CD4-positive, alpha-beta T cell treated with Interleukin-4 for 4 hours (primary cell): ENCODE measurements at regions not wholly inside any gene's neighbourhood (a gene's known extent, or its start where the extent isn't known, plus 50 kb on each side); places are given as distances from the start of the nearest gene placed in this dataset.
A peak's percentile ranks its signal among the peaks of the same experiment; 100 is the strongest.
"Not testable (repeated sequence)": the region's sequence is repeated elsewhere in the genome, so short reads cannot be mapped to it uniquely, and the experiment has no call there.

Source experiments
- DNase-seq: peaks from one replicate; pipeline ENCODE4 v3.0.0-alpha.2; 2020

- DNase-seq: no peak
Observed at GRCh38 chr1:196160066-196160795, 448.0 kb downstream of the KCNT2 start.

GRCh38 chr1:196155586-196155985 is 452.7 kb downstream of the KCNT2 start:
- no peak for DNase-seq

- no peak for DNase-seq
Observed at GRCh38 chr1:196152975-196153374, 455.3 kb downstream of the KCNT2 start.

- no peak for DNase-seq
Observed at GRCh38 chr1:196152086-196152485, 456.2 kb downstream of the KCNT2 start.

- peak; percentile 24 for DNase-seq
Observed at GRCh38 chr1:196148367-196148970, 459.8 kb downstream of the KCNT2 start.

- no peak for DNase-seq
Observed at GRCh38 chr1:196147530-196147929, 460.7 kb downstream of the KCNT2 start.

- not testable (repeated sequence) for DNase-seq
Observed at GRCh38 chr1:196145151-196145550, 463.1 kb downstream of the KCNT2 start.

- no peak for DNase-seq
Observed at GRCh38 chr1:196144588-196144987, 463.7 kb downstream of the KCNT2 start.

GRCh38 chr1:196143602-196144342 is 464.5 kb downstream of the KCNT2 start:
- DNase-seq: no peak

- DNase-seq: no peak
Observed at GRCh38 chr1:196142111-196142640, 466.1 kb downstream of the KCNT2 start.

GRCh38 chr1:196136396-196136795 is 471.8 kb downstream of the KCNT2 start:
- no peak for DNase-seq

GRCh38 chr1:196131691-196132090 is 476.5 kb downstream of the KCNT2 start:
- no peak for DNase-seq

GRCh38 chr1:196128835-196129234 is 479.4 kb downstream of the KCNT2 start:
- no peak for DNase-seq

- no peak for DNase-seq
Observed at GRCh38 chr1:196121181-196121580, 487.1 kb downstream of the KCNT2 start.

- DNase-seq: no peak
Observed at GRCh38 chr1:196115646-196116045, 492.6 kb downstream of the KCNT2 start.

- DNase-seq: no peak
Observed at GRCh38 chr1:196114193-196114592, 494.0 kb downstream of the KCNT2 start.

GRCh38 chr1:196108990-196109389 is 499.2 kb downstream of the KCNT2 start:
- DNase-seq: not testable (repeated sequence)

- no peak for DNase-seq
Observed at GRCh38 chr1:196105901-196106300, 502.3 kb downstream of the KCNT2 start.

- no peak for DNase-seq
Observed at GRCh38 chr1:196102826-196103225, 505.4 kb downstream of the KCNT2 start.

GRCh38 chr1:196098000-196098399 is 510.2 kb downstream of the KCNT2 start:
- no peak for DNase-seq

- no peak for DNase-seq
Observed at GRCh38 chr1:196094821-196095220, 513.4 kb downstream of the KCNT2 start.

- no peak for DNase-seq
Observed at GRCh38 chr1:196091397-196092135, 516.7 kb downstream of the KCNT2 start.

GRCh38 chr1:196090226-196090625 is 518.0 kb downstream of the KCNT2 start:
- DNase-seq: no peak
